ENCODE measurements at regions not wholly inside any gene's neighbourhood (a gene's known extent, or its start where the extent isn't known, plus 50 kb on each side); places are given as distances from the start of the nearest gene placed in this dataset.

DNA sequence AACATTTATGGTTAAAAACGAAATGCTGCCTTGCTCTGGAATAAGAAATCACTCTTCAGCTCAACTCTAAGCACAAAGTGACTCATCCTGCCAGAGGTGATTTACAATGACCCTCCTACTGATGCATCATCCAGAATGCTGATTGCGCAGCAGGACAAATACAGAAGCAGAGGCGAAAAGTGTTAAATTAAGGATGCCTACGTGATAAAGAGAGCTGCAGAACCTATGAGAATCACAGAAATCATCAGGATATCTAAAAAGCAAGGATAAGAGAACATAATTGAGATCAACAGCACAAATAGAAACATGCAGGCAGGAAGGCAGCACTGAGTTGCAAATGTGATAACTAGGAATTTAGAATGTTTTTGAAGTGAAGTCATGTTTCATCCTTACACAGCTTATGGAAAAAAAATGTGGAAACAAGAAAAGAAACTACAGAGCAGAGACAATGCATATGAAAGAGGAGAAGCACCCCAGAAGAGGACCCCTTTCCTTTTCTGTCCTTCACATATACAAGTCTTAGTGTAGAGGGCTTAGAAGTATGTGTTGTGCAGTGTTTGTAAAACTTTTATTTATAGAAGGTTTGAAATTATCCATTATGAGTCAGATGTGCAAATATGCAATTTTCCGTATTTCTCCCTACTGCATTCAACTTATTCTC is 188.4 kb downstream of the SLC7A11 start:
- Histone ChIP-seq H3K36me3 (ENCODE audit: control insufficient read depth in 2 of 2, insufficient read depth in 2 of 2, low read length in 1 of 2) (no peaks in the 10 kb centered on the region), H3K9me3 (ENCODE audit: control insufficient read depth in 2 of 2, insufficient read depth in 1 of 2, low read depth in 1 of 2, low read length in 1 of 2) (peaks cover 0 to 2% of the 10 kb centered on the region in 2 donors), H3K4me1 (ENCODE audit: control insufficient read depth in 2 of 2, insufficient read depth in 2 of 2, low read length in 1 of 2) (peaks cover 0 to 2% of the 10 kb centered on the region in 2 donors), H3K27ac (ENCODE audit: low read depth in 2 of 2, low read length in 1 of 2) (no peak overlapping the region), H3K27me3 (ENCODE audit: control insufficient read depth in 1 of 2, insufficient read depth in 2 of 2, low read length in 2 of 2) (no peaks in the 10 kb centered on the region), H3K4me3 (ENCODE audit: low read depth in 1 of 2, low read length in 2 of 2) (no peak overlapping the region)
- WGBS, 2 donors: 30 to 38% methylated on average over 5 of the region's 5 CpGs

DNA sequence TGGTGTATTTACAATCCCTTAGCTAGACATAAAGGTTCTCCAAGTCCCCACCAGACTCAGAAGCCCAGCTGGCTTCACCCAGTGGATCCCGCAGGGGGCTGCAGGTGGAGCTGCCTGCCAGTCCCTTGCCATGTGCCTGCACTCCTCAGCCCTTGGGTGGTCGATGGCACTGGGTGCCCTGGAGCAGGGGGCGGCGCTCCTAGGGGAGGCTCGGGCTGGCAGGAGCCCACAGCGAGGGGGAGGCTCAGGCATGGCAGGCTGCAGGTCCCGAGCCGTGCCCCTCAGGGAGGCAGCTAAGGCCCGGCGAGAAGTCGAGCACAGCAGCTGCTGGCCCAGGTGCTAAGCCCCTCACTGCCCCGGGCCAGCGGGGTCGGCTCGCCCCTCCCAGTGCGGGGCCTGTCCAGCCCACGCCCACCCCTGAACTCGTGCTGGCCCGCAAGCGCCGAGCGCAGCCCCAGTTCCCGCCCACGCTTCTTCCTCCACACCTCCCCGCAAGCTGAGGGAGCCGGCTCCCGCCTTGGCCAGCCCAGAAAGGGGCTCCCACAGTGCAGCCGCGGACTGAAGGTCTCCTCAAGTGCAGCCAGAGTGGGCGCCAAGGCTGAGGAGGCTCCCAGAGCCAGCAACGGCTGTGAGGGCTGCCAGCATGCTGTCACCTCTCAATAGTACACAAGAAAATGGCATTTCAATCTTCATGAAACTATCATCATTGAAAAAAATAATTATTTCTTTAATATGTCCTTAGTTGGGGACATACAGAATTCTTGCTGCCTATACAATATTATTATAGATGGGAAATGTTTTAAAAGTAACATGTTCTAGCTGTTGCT is 189.1 kb downstream of the SLC7A11 start:
- Histone ChIP-seq H3K4me3 (ENCODE audit: low read depth in 1 of 2, low read length in 2 of 2) (no peak overlapping the region), H3K27ac (ENCODE audit: low read depth in 2 of 2, low read length in 1 of 2) (peak overlapping the region in 1 of 2 donors; percentile 22)
- 84 to 89% methylated on average over 26 to 31 of the region's 31 CpGs for whole genome bisulfite sequencing, 2 donors

GRCh38 chr4:138051157-138051556 is 191.0 kb downstream of the SLC7A11 start:
- WGBS, 2 donors: 47 to 52% methylated on average over 3 of the region's 3 CpGs

More for the DNA sequence above, 189.1 kb downstream of the SLC7A11 start:
- peaks cover 0 to 2% of the 10 kb centered on the region in 2 donors for H3K4me1 ChIP-seq (ENCODE audit: control insufficient read depth in 2 of 2, insufficient read depth in 2 of 2, low read length in 1 of 2)
- H3K27me3 ChIP-seq (ENCODE audit: control insufficient read depth in 1 of 2, insufficient read depth in 2 of 2, low read length in 2 of 2): no peaks in the 10 kb centered on the region
- no peaks in the 10 kb centered on the region for H3K36me3 ChIP-seq (ENCODE audit: control insufficient read depth in 2 of 2, insufficient read depth in 2 of 2, low read length in 1 of 2)
- peaks cover 0 to 2% of the 10 kb centered on the region in 2 donors for H3K9me3 ChIP-seq (ENCODE audit: control insufficient read depth in 2 of 2, insufficient read depth in 1 of 2, low read depth in 1 of 2, low read length in 1 of 2)

DNA sequence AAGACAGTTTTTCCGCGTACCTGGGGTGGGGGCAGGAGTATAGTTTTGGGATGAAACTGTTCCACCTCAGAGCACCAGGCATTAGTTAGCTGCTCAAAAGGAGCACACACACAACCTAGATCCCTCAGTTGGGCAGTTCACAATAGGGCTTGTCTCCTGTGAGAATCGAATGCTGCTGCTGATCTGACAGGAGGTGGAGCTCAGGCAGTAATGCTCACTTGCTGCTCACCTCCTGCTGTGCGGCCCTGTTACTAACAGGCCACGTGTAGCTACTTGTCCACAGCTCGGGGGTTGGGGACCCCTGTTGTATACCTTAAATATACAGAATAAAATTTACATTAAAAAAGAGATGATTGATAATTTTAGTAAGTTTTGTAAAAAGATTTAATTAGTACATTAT is 191.5 kb downstream of the SLC7A11 start:
- no peaks in the 10 kb centered on the region for H3K9me3 ChIP-seq (ENCODE audit: control insufficient read depth in 2 of 2, insufficient read depth in 1 of 2, low read depth in 1 of 2, low read length in 1 of 2)
- H3K27me3 ChIP-seq (ENCODE audit: control insufficient read depth in 1 of 2, insufficient read depth in 2 of 2, low read length in 2 of 2): no peaks in the 10 kb centered on the region
- WGBS, 2 donors: 78 to 79% methylated on average over 6 of the region's 6 CpGs
- peaks cover 0 to 2% of the 10 kb centered on the region in 2 donors for H3K4me1 ChIP-seq (ENCODE audit: control insufficient read depth in 2 of 2, insufficient read depth in 2 of 2, low read length in 1 of 2)
- no peaks in the 10 kb centered on the region for H3K36me3 ChIP-seq (ENCODE audit: control insufficient read depth in 2 of 2, insufficient read depth in 2 of 2, low read length in 1 of 2)
- no peak overlapping the region for H3K27ac ChIP-seq (ENCODE audit: low read depth in 2 of 2, low read length in 1 of 2)
- no peak overlapping the region for H3K4me3 ChIP-seq (ENCODE audit: low read depth in 1 of 2, low read length in 2 of 2)

More at GRCh38 chr4:138051157-138051556, 191.0 kb downstream of the SLC7A11 start:
- Histone ChIP-seq H3K4me1 (ENCODE audit: control insufficient read depth in 2 of 2, insufficient read depth in 2 of 2, low read length in 1 of 2) (peaks cover 0 to 2% of the 10 kb centered on the region in 2 donors), H3K27ac (ENCODE audit: low read depth in 2 of 2, low read length in 1 of 2) (no peak overlapping the region), H3K36me3 (ENCODE audit: control insufficient read depth in 2 of 2, insufficient read depth in 2 of 2, low read length in 1 of 2) (no peaks in the 10 kb centered on the region), H3K4me3 (ENCODE audit: low read depth in 1 of 2, low read length in 2 of 2) (no peak overlapping the region), H3K9me3 (ENCODE audit: control insufficient read depth in 2 of 2, insufficient read depth in 1 of 2, low read depth in 1 of 2, low read length in 1 of 2) (no peaks in the 10 kb centered on the region), H3K27me3 (ENCODE audit: control insufficient read depth in 1 of 2, insufficient read depth in 2 of 2, low read length in 2 of 2) (no peaks in the 10 kb centered on the region)

DNA sequence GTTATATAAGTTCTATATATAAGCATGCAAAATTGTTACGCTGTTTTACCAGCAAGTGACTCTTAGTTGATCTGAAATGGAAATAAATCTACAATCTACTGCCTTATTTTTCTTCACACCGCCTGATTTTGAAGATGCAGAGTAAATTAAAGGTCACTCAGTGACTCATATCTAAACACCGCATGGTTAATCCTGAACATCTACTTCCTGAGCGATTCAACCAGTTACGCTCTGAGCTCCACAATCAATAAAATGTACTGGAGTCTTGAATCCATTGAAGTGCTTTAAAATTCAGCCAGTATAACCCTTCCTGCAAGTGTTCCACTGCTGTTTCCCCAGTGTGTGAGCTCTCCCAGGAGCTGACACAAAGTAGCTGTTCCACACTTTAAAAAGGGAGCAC is 192.8 kb downstream of the SLC7A11 start:
- H3K9me3 ChIP-seq (ENCODE audit: control insufficient read depth in 2 of 2, insufficient read depth in 1 of 2, low read depth in 1 of 2, low read length in 1 of 2): no peaks in the 10 kb centered on the region
- H3K4me1 ChIP-seq (ENCODE audit: control insufficient read depth in 2 of 2, insufficient read depth in 2 of 2, low read length in 1 of 2): peaks cover 0 to 2% of the 10 kb centered on the region in 2 donors
- H3K4me3 ChIP-seq (ENCODE audit: low read depth in 1 of 2, low read length in 2 of 2): no peak overlapping the region
- H3K27me3 ChIP-seq (ENCODE audit: control insufficient read depth in 1 of 2, insufficient read depth in 2 of 2, low read length in 2 of 2): no peaks in the 10 kb centered on the region
- H3K27ac ChIP-seq (ENCODE audit: low read depth in 2 of 2, low read length in 1 of 2): no peak overlapping the region
- H3K36me3 ChIP-seq (ENCODE audit: control insufficient read depth in 2 of 2, insufficient read depth in 2 of 2, low read length in 1 of 2): no peaks in the 10 kb centered on the region
- WGBS, 2 donors: 68 to 71% methylated on average over 5 of the region's 5 CpGs

DNA sequence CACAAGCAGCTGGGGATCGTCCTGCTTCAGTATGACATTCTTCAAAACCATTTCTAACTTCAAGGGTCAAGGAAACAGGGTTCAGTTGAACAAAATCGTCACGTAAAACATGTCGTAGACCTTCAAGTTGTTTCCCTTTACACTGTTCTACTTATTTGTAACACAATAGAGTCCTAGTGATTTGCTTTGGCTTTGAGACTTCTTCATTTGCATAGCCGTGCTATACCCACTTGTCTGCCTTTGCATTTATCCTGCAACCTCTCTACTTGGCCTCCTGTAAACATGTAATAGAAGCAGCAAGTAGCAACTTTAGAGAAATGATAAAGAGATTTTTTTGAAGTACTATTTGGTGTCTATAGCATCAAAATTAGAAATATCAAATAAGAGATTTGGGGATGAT is 194.9 kb downstream of the SLC7A11 start:
- Histone ChIP-seq H3K27ac (ENCODE audit: low read depth in 2 of 2, low read length in 1 of 2) (no peak overlapping the region), H3K27me3 (ENCODE audit: control insufficient read depth in 1 of 2, insufficient read depth in 2 of 2, low read length in 2 of 2) (no peaks in the 10 kb centered on the region), H3K4me3 (ENCODE audit: low read depth in 1 of 2, low read length in 2 of 2) (no peak overlapping the region), H3K36me3 (ENCODE audit: control insufficient read depth in 2 of 2, insufficient read depth in 2 of 2, low read length in 1 of 2) (no peaks in the 10 kb centered on the region), H3K9me3 (ENCODE audit: control insufficient read depth in 2 of 2, insufficient read depth in 1 of 2, low read depth in 1 of 2, low read length in 1 of 2) (no peaks in the 10 kb centered on the region), H3K4me1 (ENCODE audit: control insufficient read depth in 2 of 2, insufficient read depth in 2 of 2, low read length in 1 of 2) (no peaks in the 10 kb centered on the region)
- 68 to 71% methylated on average over 5 of the region's 5 CpGs for WGBS, 2 donors

- Histone ChIP-seq H3K9me3 (ENCODE audit: control insufficient read depth in 2 of 2, insufficient read depth in 1 of 2, low read depth in 1 of 2, low read length in 1 of 2) (no peaks in the 10 kb centered on the region), H3K36me3 (ENCODE audit: control insufficient read depth in 2 of 2, insufficient read depth in 2 of 2, low read length in 1 of 2) (no peaks in the 10 kb centered on the region), H3K4me3 (ENCODE audit: low read depth in 1 of 2, low read length in 2 of 2) (no peak overlapping the region), H3K4me1 (ENCODE audit: control insufficient read depth in 2 of 2, insufficient read depth in 2 of 2, low read length in 1 of 2) (no peaks in the 10 kb centered on the region), H3K27me3 (ENCODE audit: control insufficient read depth in 1 of 2, insufficient read depth in 2 of 2, low read length in 2 of 2) (no peaks in the 10 kb centered on the region), H3K27ac (ENCODE audit: low read depth in 2 of 2, low read length in 1 of 2) (no peak overlapping the region)
- WGBS, 2 donors: 40 to 43% methylated on average over 3 of the region's 3 CpGs
Measured at GRCh38 chr4:138045036-138045435, 197.1 kb downstream of the SLC7A11 start.

DNA sequence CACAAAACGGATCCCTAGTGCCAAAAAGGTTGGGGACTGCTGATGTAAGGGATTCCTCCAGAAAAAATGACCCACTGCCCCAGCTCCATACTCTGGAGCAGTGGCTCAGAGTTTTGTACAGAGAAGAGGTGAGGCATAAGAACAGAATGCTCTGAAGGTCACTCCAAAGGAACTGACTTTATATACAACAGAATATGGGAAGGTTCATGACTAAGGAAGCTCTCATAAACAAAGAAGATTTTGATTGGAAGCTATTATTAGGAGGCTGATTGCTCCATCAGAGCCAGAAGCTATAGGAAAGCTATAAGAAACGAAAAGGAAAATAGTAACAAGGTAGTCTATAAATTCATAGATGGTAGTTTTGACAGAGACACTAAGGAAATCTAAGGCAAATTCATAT is 203.1 kb downstream of the SLC7A11 start:
- H3K27me3 ChIP-seq (ENCODE audit: control insufficient read depth in 1 of 2, insufficient read depth in 2 of 2, low read length in 2 of 2): no peaks in the 10 kb centered on the region
- no peak overlapping the region for H3K27ac ChIP-seq (ENCODE audit: low read depth in 2 of 2, low read length in 1 of 2)
- 69 to 76% methylated on average over 2 of the region's 2 CpGs for WGBS, 2 donors
- H3K4me1 ChIP-seq (ENCODE audit: control insufficient read depth in 2 of 2, insufficient read depth in 2 of 2, low read length in 1 of 2): no peaks in the 10 kb centered on the region
- no peaks in the 10 kb centered on the region for H3K9me3 ChIP-seq (ENCODE audit: control insufficient read depth in 2 of 2, insufficient read depth in 1 of 2, low read depth in 1 of 2, low read length in 1 of 2)
- H3K4me3 ChIP-seq (ENCODE audit: low read depth in 1 of 2, low read length in 2 of 2): no peak overlapping the region
- no peaks in the 10 kb centered on the region for H3K36me3 ChIP-seq (ENCODE audit: control insufficient read depth in 2 of 2, insufficient read depth in 2 of 2, low read length in 1 of 2)

- Histone ChIP-seq H3K9me3 (ENCODE audit: control insufficient read depth in 2 of 2, insufficient read depth in 1 of 2, low read depth in 1 of 2, low read length in 1 of 2) (no peaks in the 10 kb centered on the region), H3K4me3 (ENCODE audit: low read depth in 1 of 2, low read length in 2 of 2) (no peak overlapping the region), H3K27me3 (ENCODE audit: control insufficient read depth in 1 of 2, insufficient read depth in 2 of 2, low read length in 2 of 2) (no peaks in the 10 kb centered on the region), H3K27ac (ENCODE audit: low read depth in 2 of 2, low read length in 1 of 2) (no peak overlapping the region), H3K36me3 (ENCODE audit: control insufficient read depth in 2 of 2, insufficient read depth in 2 of 2, low read length in 1 of 2) (no peaks in the 10 kb centered on the region), H3K4me1 (ENCODE audit: control insufficient read depth in 2 of 2, insufficient read depth in 2 of 2, low read length in 1 of 2) (no peaks in the 10 kb centered on the region)
- 60 to 69% methylated on average over 3 of the region's 3 CpGs for WGBS, 2 donors
Measured at GRCh38 chr4:138037696-138038095, 204.5 kb downstream of the SLC7A11 start.

Data from esophagus (tissue), 2 donors.